ENCODE measurements at regions not wholly inside any gene's neighbourhood (a gene's known extent, or its start where the extent isn't known, plus 50 kb on each side); places are given as distances from the start of the nearest gene placed in this dataset.
"Not testable (repeated sequence)": the region's sequence is repeated elsewhere in the genome, so short reads cannot be mapped to it uniquely, and the experiment has no call there.

- not testable (repeated sequence) for DNase-seq (ENCODE audit: low read depth in 2 of 2)
Measured at GRCh38 chr21:32934068-32934467, 91.7 kb upstream of the OLIG2 start.

GRCh38 chr21:32934829-32935228 is 90.9 kb upstream of the OLIG2 start:
- no peak for DNase-seq (ENCODE audit: low read depth in 2 of 2)

- DNase-seq (ENCODE audit: low read depth in 2 of 2): peak; percentile 12 to 58
Measured at GRCh38 chr21:32940079-32941014, 85.4 kb upstream of the OLIG2 start.

GRCh38 chr21:32941263-32941662 is 84.5 kb upstream of the OLIG2 start:
- DNase-seq (ENCODE audit: low read depth in 2 of 2): no peak

GRCh38 chr21:32946654-32947053 is 79.1 kb upstream of the OLIG2 start:
- no peak for DNase-seq (ENCODE audit: low read depth in 2 of 2)

GRCh38 chr21:32947736-32948135 is 78.0 kb upstream of the OLIG2 start:
- DNase-seq (ENCODE audit: low read depth in 2 of 2): no peak

GRCh38 chr21:32949701-32950100 is 76.0 kb upstream of the OLIG2 start:
- DNase-seq (ENCODE audit: low read depth in 2 of 2): no peak

GRCh38 chr21:32951041-32951440 is 74.7 kb upstream of the OLIG2 start:
- no peak for DNase-seq (ENCODE audit: low read depth in 2 of 2)

GRCh38 chr21:32954353-32954752 is 71.4 kb upstream of the OLIG2 start:
- no peak for DNase-seq (ENCODE audit: low read depth in 2 of 2)

- no peak for DNase-seq (ENCODE audit: low read depth in 2 of 2)
Measured at GRCh38 chr21:32955311-32956060, 70.2 kb upstream of the OLIG2 start.

- no peak for DNase-seq (ENCODE audit: low read depth in 2 of 2)
Measured at GRCh38 chr21:32956061-32956656, 69.6 kb upstream of the OLIG2 start.

GRCh38 chr21:32957545-32957944 is 68.2 kb upstream of the OLIG2 start:
- DNase-seq (ENCODE audit: low read depth in 2 of 2): no peak

- DNase-seq (ENCODE audit: low read depth in 2 of 2): no peak
Measured at GRCh38 chr21:32958288-32959002, 67.3 kb upstream of the OLIG2 start.

GRCh38 chr21:32962268-32962667 is 63.5 kb upstream of the OLIG2 start:
- no peak for DNase-seq (ENCODE audit: low read depth in 2 of 2)

GRCh38 chr21:32965129-32965680 is 60.5 kb upstream of the OLIG2 start:
- no peak for DNase-seq (ENCODE audit: low read depth in 2 of 2)

GRCh38 chr21:32966120-32966519 is 59.6 kb upstream of the OLIG2 start:
- DNase-seq (ENCODE audit: low read depth in 2 of 2): no peak

- DNase-seq (ENCODE audit: low read depth in 2 of 2): not testable (repeated sequence)
Measured at GRCh38 chr21:32968103-32968502, 57.6 kb upstream of the OLIG2 start.

GRCh38 chr21:32974653-32975052 is 51.1 kb upstream of the OLIG2 start:
- no peak for DNase-seq (ENCODE audit: low read depth in 2 of 2)

GRCh38 chr21:32975811-32976431 is 49.8 kb upstream of the OLIG2 start:
- no peak for DNase-seq (ENCODE audit: low read depth in 2 of 2)

Data from dermis microvascular lymphatic vessel endothelial cell (primary cell).